Common myeloid progenitor, CD34-positive (primary cell): ENCODE measurements at regions not wholly inside any gene's neighbourhood (a gene's known extent, or its start where the extent isn't known, plus 50 kb on each side); places are given as distances from the start of the nearest gene placed in this dataset.

Experiments
- CTCF ChIA-PET: fragments of 350-600 bp; sonication (Branson Sonifier 250); formaldehyde crosslinking; loops from one replicate; lab custom pipeline; 2021; ENCODE audit warnings: antibody characterized with exemption; lab: Charles Lee
- POLR2A ChIA-PET: fragments of 350-600 bp; sonication (Branson Sonifier 250); formaldehyde crosslinking; loops from one replicate; lab custom pipeline; 2021; ENCODE audit warnings: antibody characterized with exemption; lab: Charles Lee
- DNase-seq, 3 donors: peaks; one replicate each; pipeline versions ENCODE4 v3.0.0 to v3.0.0-alpha.2; 2013
- H3K27ac ChIP-seq, 2 experiments: 1 replicate in 1 of 2; 2 replicates in 1 of 2; pipeline ENCODE4 v1.7.0; 2013; ENCODE audit warnings: inconsistent platforms in 2 of 2, low read length in 2 of 2, mild to moderate bottlenecking in 2 of 2, low read depth in 1 of 2, moderate library complexity in 1 of 2; ENCODE audit not compliant: severe bottlenecking in 2 of 2, insufficient read depth in 1 of 2, poor library complexity in 1 of 2
- H3K27me3 ChIP-seq, 5 experiments: replicated peaks in 2 of 5; 1 replicate in 3 of 5; 2 replicates in 2 of 5; pipeline versions ENCODE4 v1.6.1 to v1.7.0; 2013; ENCODE audit warnings: low read length in 4 of 5, mild to moderate bottlenecking in 2 of 5, moderate library complexity in 2 of 5, inconsistent platforms in 1 of 5; ENCODE audit not compliant: insufficient read depth in 5 of 5, control insufficient read depth in 4 of 5
- H3K36me3 ChIP-seq, 4 experiments: 1 replicate in 2 of 4; 2 replicates in 2 of 4; pipeline versions ENCODE4 v1.6.1 to v1.7.0; 2013; ENCODE audit warnings: low read length in 3 of 4, control low read depth in 1 of 4, mild to moderate bottlenecking in 1 of 4; ENCODE audit not compliant: control insufficient read depth in 4 of 4, insufficient read depth in 4 of 4
- H3K4me1 ChIP-seq, 4 experiments: 1 replicate in 3 of 4; 2 replicates in 1 of 4; pipeline versions ENCODE4 v1.6.1 to v1.7.1; 2013; ENCODE audit warnings: low read length in 3 of 4, mild to moderate bottlenecking in 3 of 4, control low read depth in 1 of 4, inconsistent platforms in 1 of 4, moderate library complexity in 1 of 4; ENCODE audit not compliant: control insufficient read depth in 4 of 4, insufficient read depth in 4 of 4; ENCODE audit errors: control extremely low read depth in 1 of 4
- H3K4me3 ChIP-seq, 7 experiments: 1 replicate in 4 of 7; 2 replicates in 3 of 7; pipeline versions ENCODE4 v1.5.1 to v1.7.0; 2013; ENCODE audit warnings: mild to moderate bottlenecking in 7 of 7, low read length in 6 of 7, moderate library complexity in 6 of 7, inconsistent platforms in 2 of 7, low read depth in 2 of 7, control low read depth in 1 of 7; ENCODE audit not compliant: insufficient read depth in 4 of 7, control insufficient read depth in 1 of 7; ENCODE audit errors: extremely low read depth in 1 of 7
- H3K9me3 ChIP-seq, 5 experiments: 1 replicate in 4 of 5; 2 replicates in 1 of 5; pipeline versions ENCODE4 v1.6.1 to v1.7.1; 2013; ENCODE audit warnings: low read length in 4 of 5, mild to moderate bottlenecking in 2 of 5, inconsistent platforms in 1 of 5, low read depth in 1 of 5, moderate library complexity in 1 of 5; ENCODE audit not compliant: control insufficient read depth in 4 of 5, insufficient read depth in 2 of 5; ENCODE audit errors: control extremely low read depth in 1 of 5
- WGBS: methylation state at CpG from one replicate; pipeline ENCODE4 v1.1.5; 2013; ENCODE audit not compliant: insufficient coverage; 5-methylcytosine and 5-hydroxymethylcytosine counted together

- 94% methylated on average over 3 of the region's 8 CpGs for WGBS
- Histone ChIP-seq H3K27ac (no peak overlapping the region), H3K4me3 (no peak overlapping the region), H3K27me3 (peaks cover 0 to 3% (median 0%) of the 10 kb centered on the region in 5 experiments), H3K36me3 (no peaks in the 10 kb centered on the region), H3K9me3 (no peaks in the 10 kb centered on the region), H3K4me1 (peaks cover 0 to 8% (median 5%) of the 10 kb centered on the region in 4 experiments)
- ChIA-PET POLR2A (no interaction called here), CTCF (interaction anchor here (0.6 to 0.9 kb wide), 2 partner anchors 10 to 137 kb away, joined by 3 read pairs; no protein-coding TSS in a partner anchor)
- DNase-seq: no peak
These were observed 95.5 kb downstream of the RPL27A start for GRCh38 chr11:8777907-8778767.

GRCh38 chr11:8779107-8779506 is 96.5 kb downstream of the RPL27A start:
- no peak overlapping the region for H3K4me3 ChIP-seq
- H3K36me3 ChIP-seq: no peaks in the 10 kb centered on the region
- peaks cover 0 to 6% (median 4%) of the 10 kb centered on the region in 4 experiments for H3K4me1 ChIP-seq
- POLR2A ChIA-PET: no interaction called here
- H3K9me3 ChIP-seq: no peaks in the 10 kb centered on the region
- CTCF ChIA-PET: interaction anchor here (0.9 kb wide), 1 partner anchor 9 kb away, joined by 3 read pairs; no protein-coding TSS in a partner anchor
- H3K27me3 ChIP-seq: peaks cover 0 to 6% (median 0%) of the 10 kb centered on the region in 5 experiments
- DNase-seq: no peak
- no peak overlapping the region for H3K27ac ChIP-seq
- 97% methylated on average over 2 of the region's 4 CpGs for WGBS

- H3K36me3 ChIP-seq: no peaks in the 10 kb centered on the region
- H3K9me3 ChIP-seq: no peaks in the 10 kb centered on the region
- no peak for DNase-seq
- WGBS: 98% methylated on average over 8 of the region's 10 CpGs
- no peak overlapping the region for H3K4me3 ChIP-seq
- ChIA-PET CTCF (no interaction called here), POLR2A (no interaction called here)
- no peaks in the 10 kb centered on the region for H3K4me1 ChIP-seq
- no peak overlapping the region for H3K27ac ChIP-seq
- peaks cover 0 to 6% (median 0%) of the 10 kb centered on the region in 5 experiments for H3K27me3 ChIP-seq
These were observed 97.1 kb downstream of the RPL27A start for GRCh38 chr11:8779732-8780131.

GRCh38 chr11:8784954-8785353 is 102.4 kb downstream of the RPL27A start:
- Histone ChIP-seq H3K9me3 (no peaks in the 10 kb centered on the region), H3K36me3 (no peaks in the 10 kb centered on the region), H3K27me3 (peaks cover 0 to 6% (median 0%) of the 10 kb centered on the region in 5 experiments), H3K4me3 (no peak overlapping the region), H3K27ac (no peak overlapping the region), H3K4me1 (peaks cover 0 to 6% (median 0%) of the 10 kb centered on the region in 4 experiments)
- ChIA-PET POLR2A (no interaction called here), CTCF (interaction anchor here (0.6 kb wide), 1 partner anchor 26 kb away, joined by 3 read pairs; a partner anchor contains a TSS)
- DNase-seq: no peak
- 86% methylated on average over 5 of the region's 6 CpGs for WGBS

GRCh38 chr11:8785457-8785856 is 102.9 kb downstream of the RPL27A start:
- CTCF ChIA-PET: no interaction called here
- H3K36me3 ChIP-seq: no peaks in the 10 kb centered on the region
- POLR2A ChIA-PET: no interaction called here

GRCh38 chr11:8785998-8786397 is 103.4 kb downstream of the RPL27A start:
- Histone ChIP-seq H3K36me3 (no peaks in the 10 kb centered on the region), H3K27ac (no peak overlapping the region), H3K4me3 (no peak overlapping the region), H3K27me3 (peaks cover 0 to 4% (median 0%) of the 10 kb centered on the region in 5 experiments), H3K9me3 (no peaks in the 10 kb centered on the region), H3K4me1 (peaks cover 0 to 6% (median 0%) of the 10 kb centered on the region in 4 experiments)
- ChIA-PET CTCF (interaction anchor here (1.3 kb wide), 1 partner anchor 19 kb away, joined by 3 read pairs; no protein-coding TSS in a partner anchor), POLR2A (no interaction called here)
- no peak for DNase-seq
- WGBS: no CpG with 5 or more reads among the region's 2 CpGs

More at GRCh38 chr11:8785457-8785856, 102.9 kb downstream of the RPL27A start:
- DNase-seq: no peak
- Histone ChIP-seq H3K9me3 (no peaks in the 10 kb centered on the region), H3K27ac (no peak overlapping the region), H3K4me3 (no peak overlapping the region), H3K4me1 (peaks cover 0 to 6% (median 0%) of the 10 kb centered on the region in 4 experiments), H3K27me3 (peaks cover 0 to 4% (median 0%) of the 10 kb centered on the region in 5 experiments)
- 100% methylated on average over 3 of the region's 3 CpGs for WGBS

GRCh38 chr11:8786933-8787332 is 104.3 kb downstream of the RPL27A start:
- H3K9me3 ChIP-seq: no peaks in the 10 kb centered on the region
- H3K36me3 ChIP-seq: no peaks in the 10 kb centered on the region
- CTCF ChIA-PET: interaction anchor here (1.3 kb wide), 1 partner anchor 19 kb away, joined by 3 read pairs; no protein-coding TSS in a partner anchor
- no peak for DNase-seq
- POLR2A ChIA-PET: no interaction called here
- H3K27ac ChIP-seq: no peak overlapping the region
- peaks cover 0 to 6% (median 0%) of the 10 kb centered on the region in 4 experiments for H3K4me1 ChIP-seq
- peaks cover 0 to 4% (median 0%) of the 10 kb centered on the region in 5 experiments for H3K27me3 ChIP-seq
- no peak overlapping the region for H3K4me3 ChIP-seq
- WGBS: 100% methylated on average over 1 of the region's 1 CpG
